ENCODE measurements at regions not wholly inside any gene's neighbourhood (a gene's known extent, or its start where the extent isn't known, plus 50 kb on each side); places are given as distances from the start of the nearest gene placed in this dataset.
"Not testable (repeated sequence)": the region's sequence is repeated elsewhere in the genome, so short reads cannot be mapped to it uniquely, and the experiment has no call there.

DNA sequence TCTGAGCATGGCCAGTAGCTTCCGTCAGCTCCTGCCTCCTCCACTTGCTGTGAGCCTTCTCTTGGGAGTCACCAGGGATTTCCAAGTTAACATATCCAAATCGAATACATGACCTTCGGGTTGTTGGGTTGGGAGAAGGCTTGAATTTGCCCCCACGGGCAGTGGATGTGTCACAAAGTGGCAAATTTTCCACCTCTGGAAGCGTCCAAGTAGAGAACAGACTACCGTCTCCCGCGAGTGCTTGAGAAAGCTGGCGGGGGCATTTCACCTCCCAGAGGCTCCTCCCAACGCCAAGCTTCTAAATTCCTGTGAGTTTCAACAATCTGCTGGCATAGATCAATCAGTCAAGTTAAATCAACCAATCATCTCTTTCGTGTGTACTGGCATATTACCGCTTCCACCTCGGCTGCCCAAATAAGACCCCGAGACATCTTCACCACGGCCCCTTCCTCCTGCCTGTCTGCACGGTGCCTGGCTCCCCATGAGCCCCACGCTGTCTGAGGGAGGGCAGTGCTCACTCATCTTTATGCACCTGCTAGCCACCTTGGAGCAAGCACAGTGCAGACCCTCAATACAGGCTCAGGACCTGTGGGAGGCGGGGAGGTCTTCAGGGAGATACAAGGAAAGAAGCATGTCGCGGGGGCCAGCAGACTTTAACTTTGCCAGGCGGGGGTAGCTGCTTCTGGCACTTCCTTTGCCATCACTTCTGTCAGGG, 79.1 kb downstream of the MRPL36 start:
- no peak for TF ChIP-seq CTCF (IDR thresholded peaks at IDR 0.05; ENCODE audit: extremely low read depth, insufficient read depth, missing control alignments)
- DNase-seq (ENCODE audit: low spot score), result no peak
- in situ Hi-C loops (cut with MboI; ENCODE audit: low pct_unique_long_range_greater_than_20kb, low sequenced_read_pairs, unreplicated experiment), result no loop called here

- no peak for TF ChIP-seq CTCF (IDR thresholded peaks at IDR 0.05; ENCODE audit: extremely low read depth, insufficient read depth, missing control alignments)
- in situ Hi-C loops (cut with MboI; ENCODE audit: low pct_unique_long_range_greater_than_20kb, low sequenced_read_pairs, unreplicated experiment), result no loop called here
- no peak for DNase-seq (ENCODE audit: low spot score)
These were observed 79.8 kb downstream of the MRPL36 start for GRCh38 chr5:1719860-1720259.

- no peak for DNase-seq (ENCODE audit: low spot score)
- TF ChIP-seq CTCF (IDR thresholded peaks at IDR 0.05; ENCODE audit: extremely low read depth, insufficient read depth, missing control alignments), result no peak
- in situ Hi-C loops (cut with MboI; ENCODE audit: low pct_unique_long_range_greater_than_20kb, low sequenced_read_pairs, unreplicated experiment), result no loop called here
These were observed 81.0 kb downstream of the MRPL36 start for GRCh38 chr5:1718669-1719068.

- DNase-seq (ENCODE audit: low spot score); in situ Hi-C loops (cut with MboI; ENCODE audit: low pct_unique_long_range_greater_than_20kb, low sequenced_read_pairs, unreplicated experiment): not testable (repeated sequence)
These were observed 89.5 kb downstream of the MRPL36 start for GRCh38 chr5:1710091-1710490.

DNA sequence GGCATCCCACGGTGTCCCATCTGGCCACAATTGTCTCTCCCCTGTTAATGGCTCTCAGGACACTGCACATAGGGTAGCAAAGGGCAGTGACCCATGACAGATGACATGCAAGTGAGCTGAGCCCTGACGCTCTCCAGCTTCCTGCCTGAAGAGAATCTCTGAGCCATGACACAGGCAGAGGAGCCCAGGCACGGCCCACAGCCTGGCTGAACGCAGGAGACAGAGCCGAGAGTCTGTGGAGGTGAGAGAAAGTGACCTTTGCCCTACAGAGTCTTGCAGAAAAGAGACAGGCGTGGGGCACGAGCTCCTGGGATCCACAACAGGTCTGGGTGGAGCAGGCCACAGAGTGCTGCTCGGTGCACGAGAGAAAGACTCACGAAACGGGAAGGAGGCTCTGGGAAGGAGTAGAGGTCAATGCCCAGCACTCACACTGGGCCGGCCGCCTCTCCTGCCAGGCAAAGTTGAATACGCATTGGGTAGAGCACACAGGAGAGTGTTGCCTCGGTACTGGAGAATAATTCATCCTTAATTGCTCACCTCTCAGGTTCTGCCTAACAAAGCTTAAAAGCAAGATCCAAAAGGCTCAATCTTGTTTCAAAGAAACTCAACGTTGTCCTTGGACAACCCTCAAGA, 90.3 kb downstream of the MRPL36 start:
- in situ Hi-C loops (cut with MboI; ENCODE audit: low pct_unique_long_range_greater_than_20kb, low sequenced_read_pairs, unreplicated experiment), result no loop called here
- no peak for DNase-seq (ENCODE audit: low spot score)
- no peak for TF ChIP-seq CTCF (IDR thresholded peaks at IDR 0.05; ENCODE audit: extremely low read depth, insufficient read depth, missing control alignments)

DNA sequence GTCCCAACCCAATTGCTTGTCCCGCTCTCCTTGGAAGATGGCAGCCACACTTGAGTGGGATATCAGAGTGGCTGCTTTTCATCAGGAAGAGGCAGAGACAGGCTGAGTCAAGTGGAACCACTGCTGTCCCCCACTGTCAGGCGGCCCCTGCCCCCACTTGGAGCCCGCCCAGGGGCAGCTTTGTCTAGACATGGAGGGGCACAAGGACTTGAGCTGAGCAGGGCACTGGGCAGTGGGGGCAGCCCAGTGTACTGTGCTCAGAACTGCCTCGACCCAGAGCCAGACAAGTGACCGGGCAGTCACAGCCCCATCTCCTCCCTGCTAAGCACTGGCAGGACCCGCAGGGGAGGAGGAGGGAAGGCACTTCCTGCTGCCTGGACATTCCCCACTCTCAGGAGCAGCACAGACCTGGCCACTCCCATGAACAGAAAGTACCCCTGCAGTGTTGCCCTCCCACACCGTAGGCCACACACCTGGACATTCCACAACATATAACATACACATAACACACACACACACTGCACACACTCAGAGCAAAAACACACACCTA, 91.0 kb downstream of the MRPL36 start:
- no peak for TF ChIP-seq CTCF (IDR thresholded peaks at IDR 0.05; ENCODE audit: extremely low read depth, insufficient read depth, missing control alignments)
- no peak for DNase-seq (ENCODE audit: low spot score)
- in situ Hi-C loops (cut with MboI; ENCODE audit: low pct_unique_long_range_greater_than_20kb, low sequenced_read_pairs, unreplicated experiment), result no loop called here

GRCh38 chr5:1707467-1707866, 92.2 kb downstream of the MRPL36 start:
- no peak for TF ChIP-seq CTCF (IDR thresholded peaks at IDR 0.05; ENCODE audit: extremely low read depth, insufficient read depth, missing control alignments)
- in situ Hi-C loops (cut with MboI; ENCODE audit: low pct_unique_long_range_greater_than_20kb, low sequenced_read_pairs, unreplicated experiment), result no loop called here
- no peak for DNase-seq (ENCODE audit: low spot score)
